ENCODE measurements at regions not wholly inside any gene's neighbourhood (a gene's known extent, or its start where the extent isn't known, plus 50 kb on each side); places are given as distances from the start of the nearest gene placed in this dataset.

DNA sequence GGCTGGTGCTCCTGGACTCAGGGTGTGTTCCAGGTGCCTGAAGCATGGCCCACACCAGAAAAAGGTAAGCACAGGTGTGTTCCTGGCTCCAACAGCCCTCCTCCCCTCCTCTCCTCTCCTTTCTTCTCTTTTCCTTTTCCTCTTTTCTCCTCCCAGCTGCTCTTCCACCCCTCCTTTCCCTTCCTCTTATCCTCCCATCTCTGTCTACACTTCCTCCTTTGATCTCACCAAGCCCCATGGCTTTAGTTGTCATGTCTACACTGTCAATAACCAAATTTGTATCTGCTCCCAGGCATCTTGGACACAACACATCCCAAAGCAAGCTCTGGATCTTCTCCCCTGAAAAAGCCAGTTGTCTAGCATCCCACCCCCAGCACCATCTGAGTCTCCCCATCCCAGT lies 56.7 kb upstream of the LAPTM5 start:
- no peak overlapping the region for H3K27ac ChIP-seq (ENCODE audit: low read depth in 1 of 2, low read length in 2 of 2)
- ATAC-seq (ENCODE audit: poor library complexity) (no peak), DNase-seq (no peak)
- intact Hi-C loops (cut with DNase I, micrococcal nuclease) = no loop called here
- Mint-ChIP-seq H3K27ac (no peak overlapping the region), H3K4me1 (ENCODE audit: low read depth) (no peaks in the 10 kb centered on the region), H3K36me3 (ENCODE audit: low read depth) (no peaks in the 10 kb centered on the region), H3K4me3 (no peak overlapping the region), H3K9me3 (no peaks in the 10 kb centered on the region), H3K27me3 (peaks cover 51% of the 10 kb centered on the region)
- TF ChIP-seq CTCF (IDR thresholded peaks at IDR 0.05) = no peak
- peaks cover 0 to 5% of the 10 kb centered on the region in 2 experiments for H3K9me3 ChIP-seq (ENCODE audit: control insufficient read depth in 1 of 2, insufficient read depth in 1 of 2, low read length in 2 of 2)
- no peak overlapping the region for H3K4me3 ChIP-seq (ENCODE audit: low read length)
- CTCF ChIA-PET = no interaction called here
- H3K36me3 ChIP-seq (ENCODE audit: insufficient read depth, low read length) = no peaks in the 10 kb centered on the region
- POLR2A ChIA-PET = no interaction called here
- no peaks in the 10 kb centered on the region for H3K4me1 ChIP-seq (ENCODE audit: insufficient read depth, low read length)
- peaks cover 38 to 51% of the 10 kb centered on the region in 2 experiments for H3K27me3 ChIP-seq (ENCODE audit: control insufficient read depth in 1 of 2, insufficient read depth in 2 of 2, low read length in 2 of 2)

DNA sequence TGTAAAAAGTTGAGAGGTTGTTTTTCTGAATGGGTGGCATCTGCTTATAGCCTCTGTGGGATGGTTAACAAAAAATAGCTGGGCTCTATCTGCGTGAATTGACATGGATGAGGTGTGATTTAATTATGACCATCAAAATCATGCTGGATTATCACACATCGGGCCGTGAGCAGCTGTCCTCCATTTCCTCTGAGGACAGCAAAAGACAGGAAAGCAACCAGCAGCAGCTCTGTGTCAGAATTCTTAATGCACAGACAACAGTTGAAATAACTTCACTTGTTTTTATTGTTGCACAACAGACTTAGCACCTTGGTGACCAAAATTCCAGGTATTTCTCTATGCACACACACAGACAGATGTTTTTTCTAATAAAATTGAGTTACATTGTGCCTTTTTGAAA lies 54.5 kb upstream of the LAPTM5 start:
- ATAC-seq (ENCODE audit: poor library complexity) = no peak
- H3K27me3 ChIP-seq (ENCODE audit: control insufficient read depth in 1 of 2, insufficient read depth in 2 of 2, low read length in 2 of 2) = peaks cover 25 to 42% of the 10 kb centered on the region in 2 experiments
- no peak for TF ChIP-seq CTCF (IDR thresholded peaks at IDR 0.05)
- H3K27ac ChIP-seq (ENCODE audit: low read depth in 1 of 2, low read length in 2 of 2) = no peak overlapping the region
- Mint-ChIP-seq H3K27me3 (peaks cover 42% of the 10 kb centered on the region), H3K4me3 (no peak overlapping the region), H3K27ac (no peak overlapping the region), H3K36me3 (ENCODE audit: low read depth) (no peaks in the 10 kb centered on the region), H3K9me3 (no peaks in the 10 kb centered on the region), H3K4me1 (ENCODE audit: low read depth) (no peaks in the 10 kb centered on the region)
- intact Hi-C loops (cut with DNase I, micrococcal nuclease) = no loop called here
- POLR2A ChIA-PET = no interaction called here
- no peaks in the 10 kb centered on the region for H3K36me3 ChIP-seq (ENCODE audit: insufficient read depth, low read length)
- CTCF ChIA-PET = no interaction called here
- no peak for DNase-seq
- peaks cover 0 to 5% of the 10 kb centered on the region in 2 experiments for H3K9me3 ChIP-seq (ENCODE audit: control insufficient read depth in 1 of 2, insufficient read depth in 1 of 2, low read length in 2 of 2)
- no peaks in the 10 kb centered on the region for H3K4me1 ChIP-seq (ENCODE audit: insufficient read depth, low read length)
- no peak overlapping the region for H3K4me3 ChIP-seq (ENCODE audit: low read length)

GRCh38 chr1:30811187-30811586 lies 53.6 kb upstream of the LAPTM5 start:
- Mint-ChIP-seq H3K27me3 (peaks cover 43% of the 10 kb centered on the region), H3K4me3 (no peak overlapping the region), H3K36me3 (ENCODE audit: low read depth) (no peaks in the 10 kb centered on the region), H3K27ac (no peak overlapping the region), H3K4me1 (ENCODE audit: low read depth) (no peaks in the 10 kb centered on the region), H3K9me3 (no peaks in the 10 kb centered on the region)
- H3K4me3 ChIP-seq (ENCODE audit: low read length) = no peak overlapping the region
- H3K4me1 ChIP-seq (ENCODE audit: insufficient read depth, low read length) = no peaks in the 10 kb centered on the region
- POLR2A ChIA-PET = no interaction called here
- H3K36me3 ChIP-seq (ENCODE audit: insufficient read depth, low read length) = no peaks in the 10 kb centered on the region
- CTCF ChIA-PET = interaction anchor here (1.4 kb wide), 1 partner anchor 10 kb away, joined by 5 read pairs; no protein-coding TSS in a partner anchor
- intact Hi-C loops (cut with DNase I, micrococcal nuclease) = no loop called here
- ATAC-seq (ENCODE audit: poor library complexity) (no peak), DNase-seq (no peak)
- TF ChIP-seq CTCF (IDR thresholded peaks at IDR 0.05) = no peak
- H3K27me3 ChIP-seq (ENCODE audit: control insufficient read depth in 1 of 2, insufficient read depth in 2 of 2, low read length in 2 of 2) = peaks cover 25 to 38% of the 10 kb centered on the region in 2 experiments
- H3K9me3 ChIP-seq (ENCODE audit: control insufficient read depth in 1 of 2, insufficient read depth in 1 of 2, low read length in 2 of 2) = peaks cover 0 to 4% of the 10 kb centered on the region in 2 experiments
- no peak overlapping the region for H3K27ac ChIP-seq (ENCODE audit: low read depth in 1 of 2, low read length in 2 of 2)
